ENCODE measurements at regions not wholly inside any gene's neighbourhood (a gene's known extent, or its start where the extent isn't known, plus 50 kb on each side); places are given as distances from the start of the nearest gene placed in this dataset.

DNA sequence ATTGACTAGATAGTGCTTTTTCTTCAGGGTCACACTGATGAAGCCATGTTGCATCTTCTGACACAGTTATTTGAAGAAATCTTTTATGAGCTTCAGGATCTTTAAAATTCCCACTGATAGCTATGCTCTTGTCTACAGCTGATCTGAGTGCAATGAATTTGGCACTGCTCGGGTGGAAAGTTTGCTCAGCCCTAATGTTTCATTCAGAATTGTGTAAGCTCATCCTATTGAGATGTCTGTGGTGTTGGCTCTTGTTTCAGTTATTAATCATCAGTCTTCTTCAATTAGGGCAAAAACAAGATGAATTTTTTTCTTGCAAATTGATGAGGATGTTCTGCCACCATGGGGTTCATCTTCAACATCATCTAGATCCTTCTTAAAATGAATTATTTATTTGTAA, 1387.0 kb upstream of the RAG2 start:
- TF ChIP-seq, protein P1, sequence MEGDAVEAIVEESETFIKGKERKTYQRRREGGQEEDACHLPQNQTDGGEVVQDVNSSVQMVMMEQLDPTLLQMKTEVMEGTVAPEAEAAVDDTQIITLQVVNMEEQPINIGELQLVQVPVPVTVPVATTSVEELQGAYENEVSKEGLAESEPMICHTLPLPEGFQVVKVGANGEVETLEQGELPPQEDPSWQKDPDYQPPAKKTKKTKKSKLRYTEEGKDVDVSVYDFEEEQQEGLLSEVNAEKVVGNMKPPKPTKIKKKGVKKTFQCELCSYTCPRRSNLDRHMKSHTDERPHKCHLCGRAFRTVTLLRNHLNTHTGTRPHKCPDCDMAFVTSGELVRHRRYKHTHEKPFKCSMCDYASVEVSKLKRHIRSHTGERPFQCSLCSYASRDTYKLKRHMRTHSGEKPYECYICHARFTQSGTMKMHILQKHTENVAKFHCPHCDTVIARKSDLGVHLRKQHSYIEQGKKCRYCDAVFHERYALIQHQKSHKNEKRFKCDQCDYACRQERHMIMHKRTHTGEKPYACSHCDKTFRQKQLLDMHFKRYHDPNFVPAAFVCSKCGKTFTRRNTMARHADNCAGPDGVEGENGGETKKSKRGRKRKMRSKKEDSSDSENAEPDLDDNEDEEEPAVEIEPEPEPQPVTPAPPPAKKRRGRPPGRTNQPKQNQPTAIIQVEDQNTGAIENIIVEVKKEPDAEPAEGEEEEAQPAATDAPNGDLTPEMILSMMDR (IDR thresholded peaks at IDR 0.05), result no peak
- TF ChIP-seq RCOR1 (IDR thresholded peaks at IDR 0.05; ENCODE audit: low read depth, low read length), result no peak
- no peak for TF ChIP-seq CEBPB (IDR thresholded peaks at IDR 0.05)
- TF ChIP-seq, protein P2, sequence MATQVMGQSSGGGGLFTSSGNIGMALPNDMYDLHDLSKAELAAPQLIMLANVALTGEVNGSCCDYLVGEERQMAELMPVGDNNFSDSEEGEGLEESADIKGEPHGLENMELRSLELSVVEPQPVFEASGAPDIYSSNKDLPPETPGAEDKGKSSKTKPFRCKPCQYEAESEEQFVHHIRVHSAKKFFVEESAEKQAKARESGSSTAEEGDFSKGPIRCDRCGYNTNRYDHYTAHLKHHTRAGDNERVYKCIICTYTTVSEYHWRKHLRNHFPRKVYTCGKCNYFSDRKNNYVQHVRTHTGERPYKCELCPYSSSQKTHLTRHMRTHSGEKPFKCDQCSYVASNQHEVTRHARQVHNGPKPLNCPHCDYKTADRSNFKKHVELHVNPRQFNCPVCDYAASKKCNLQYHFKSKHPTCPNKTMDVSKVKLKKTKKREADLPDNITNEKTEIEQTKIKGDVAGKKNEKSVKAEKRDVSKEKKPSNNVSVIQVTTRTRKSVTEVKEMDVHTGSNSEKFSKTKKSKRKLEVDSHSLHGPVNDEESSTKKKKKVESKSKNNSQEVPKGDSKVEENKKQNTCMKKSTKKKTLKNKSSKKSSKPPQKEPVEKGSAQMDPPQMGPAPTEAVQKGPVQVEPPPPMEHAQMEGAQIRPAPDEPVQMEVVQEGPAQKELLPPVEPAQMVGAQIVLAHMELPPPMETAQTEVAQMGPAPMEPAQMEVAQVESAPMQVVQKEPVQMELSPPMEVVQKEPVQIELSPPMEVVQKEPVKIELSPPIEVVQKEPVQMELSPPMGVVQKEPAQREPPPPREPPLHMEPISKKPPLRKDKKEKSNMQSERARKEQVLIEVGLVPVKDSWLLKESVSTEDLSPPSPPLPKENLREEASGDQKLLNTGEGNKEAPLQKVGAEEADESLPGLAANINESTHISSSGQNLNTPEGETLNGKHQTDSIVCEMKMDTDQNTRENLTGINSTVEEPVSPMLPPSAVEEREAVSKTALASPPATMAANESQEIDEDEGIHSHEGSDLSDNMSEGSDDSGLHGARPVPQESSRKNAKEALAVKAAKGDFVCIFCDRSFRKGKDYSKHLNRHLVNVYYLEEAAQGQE (IDR thresholded peaks at IDR 0.05), result no peak
- TF ChIP-seq CBX2 (IDR thresholded peaks at IDR 0.05; ENCODE audit: borderline replicate concordance, low read depth), result no peak
- no peak for TF ChIP-seq EP300 (IDR thresholded peaks at IDR 0.05)
- no peak for TF ChIP-seq POLR2AphosphoS2 (conservative IDR thresholded peaks at IDR 0.05; ENCODE audit: low read length)
- no peak for TF ChIP-seq CHD2 (IDR thresholded peaks at IDR 0.05; ENCODE audit: low read length, partially characterized antibody)
